PC-9 (cell line): ENCODE measurements at regions not wholly inside any gene's neighbourhood (a gene's known extent, or its start where the extent isn't known, plus 50 kb on each side); places are given as distances from the start of the nearest gene placed in this dataset.

Experiments used
- BruUV-seq: library from RNA; stranded (reverse); fragments of 400-500 nt; replicated peaks from 2 replicates; lab custom pipeline; 2021; lab: Mats Ljungman, UMichigan
- CTCF ChIA-PET: fragments of 300-600 bp; sonication (Branson Sonifier 250); formaldehyde crosslinking; loops from one replicate; lab custom pipeline; 2022; ENCODE audit warnings: antibody characterized with exemption; lab: Charles Lee
- POLR2A ChIA-PET: fragments of 300-600 bp; sonication (Branson Sonifier 250); formaldehyde crosslinking; loops from one replicate; lab custom pipeline; 2022; ENCODE audit warnings: antibody characterized with exemption; ENCODE audit not compliant: unreplicated experiment; lab: Charles Lee
- DNase-seq, 2 experiments: peaks; one replicate each; pipeline versions ENCODE4 v3.0.0 to v3.0.0-alpha.2; 2015 to 2022; ENCODE audit warnings: mixed read lengths in 1 of 2
- H2AFZ ChIP-seq: fragments of 200-600 bp; sonication (generic); 2 replicates; pipeline ENCODE4 v1.8.1; 2017; ENCODE audit warnings: antibody characterized with exemption
- H3F3A ChIP-seq: fragments of 200-600 bp; sonication (generic); 2 replicates; pipeline ENCODE4 v1.8.1; 2017; ENCODE audit warnings: antibody characterized with exemption, mild to moderate bottlenecking, low read depth; ENCODE audit not compliant: insufficient read depth
- H3K27ac ChIP-seq: fragments of 200-600 bp; sonication (generic); 2 replicates; pipeline ENCODE4 v1.6.1; 2016; ENCODE audit warnings: mixed run types
- H3K27me3 ChIP-seq: fragments of 200-600 bp; sonication (generic); 2 replicates; pipeline ENCODE4 v1.6.1; 2016; ENCODE audit warnings: low read depth, mixed run types; ENCODE audit not compliant: insufficient read depth
- H3K36me3 ChIP-seq: fragments of 200-600 bp; sonication (generic); 2 replicates; pipeline ENCODE4 v1.6.1; 2016; ENCODE audit warnings: low read depth, mixed run types
- H3K4me1 ChIP-seq: fragments of 200-600 bp; sonication (generic); replicated peaks from 2 replicates; pipeline ENCODE4 v1.6.1; 2016; ENCODE audit warnings: mixed run types; ENCODE audit not compliant: insufficient read depth
- H3K4me2 ChIP-seq: fragments of 200-600 bp; sonication (generic); 2 replicates; pipeline ENCODE4 v1.6.1; 2017; ENCODE audit warnings: mixed run types
- H3K4me3 ChIP-seq: fragments of 200-600 bp; sonication (generic); 2 replicates; pipeline ENCODE4 v1.6.1; 2016; ENCODE audit warnings: mixed run types
- H3K79me2 ChIP-seq: fragments of 200-600 bp; sonication (generic); 2 replicates; pipeline ENCODE4 v1.6.1; 2017; ENCODE audit warnings: low read depth, mixed run types
- H3K9me2 ChIP-seq: fragments of 200-600 bp; sonication (generic); 2 replicates; pipeline ENCODE4 v1.8.1; 2017; ENCODE audit warnings: mild to moderate bottlenecking; ENCODE audit not compliant: insufficient read depth
- H3K9me3 ChIP-seq: fragments of 200-600 bp; sonication (generic); 2 replicates; pipeline ENCODE4 v1.8.1; 2016; ENCODE audit warnings: low read depth; ENCODE audit not compliant: insufficient read depth
- H4K20me1 ChIP-seq: fragments of 200-600 bp; sonication (generic); 2 replicates; pipeline ENCODE4 v1.8.1; 2017; ENCODE audit not compliant: insufficient read depth
- CTCF ChIP-seq: fragments of 200-600 bp; sonication (generic); conservative IDR thresholded peaks from 2 replicates; pipeline ENCODE4 v1.6.1; 2017; ENCODE audit warnings: mixed run types, antibody characterized with exemption, mild to moderate bottlenecking, moderate library complexity
- EZH2 ChIP-seq: fragments of 200-600 bp; sonication (generic); IDR thresholded peaks from 2 replicates; pipeline ENCODE4 v1.8.0; 2017; ENCODE audit warnings: antibody characterized with exemption, low read depth
- intact Hi-C: fragments of 100-400 bp; cut with micrococcal nuclease; formaldehyde crosslinking; loops from one replicate; pipeline ENCODE4 v1.10.0; 2022; ENCODE audit not compliant: unreplicated experiment

GRCh38 chr3:45283471-45283870 lies 57.4 kb upstream of the TMEM158 start:
- Histone ChIP-seq H3K79me2 (no peaks in the 10 kb centered on the region), H3K9me2 (no peaks in the 10 kb centered on the region), H3K9me3 (no peaks in the 10 kb centered on the region; the same call in none of the 2 replicates), H3K4me1 (no peaks in the 10 kb centered on the region), H3F3A (no peaks in the 10 kb centered on the region), H3K4me3 (no peak overlapping the region), H3K27me3 (no peaks in the 10 kb centered on the region), H2AFZ (no peak overlapping the region), H3K36me3 (no peaks in the 10 kb centered on the region), H3K27ac (no peak overlapping the region), H4K20me1 (no peaks in the 10 kb centered on the region), H3K4me2 (no peak overlapping the region)
- ChIA-PET CTCF (no interaction called here), POLR2A (no interaction called here)
- BruUV-seq = no TSS peak
- DNase-seq = no peak
- TF ChIP-seq CTCF (no peak), EZH2 (no peak)
- intact Hi-C loops = no loop called here

- CTCF ChIA-PET = no interaction called here
- no peaks in the 10 kb centered on the region for H3K4me1 ChIP-seq
- no peaks in the 10 kb centered on the region for H3K79me2 ChIP-seq
- no TSS peak for BruUV-seq
- H3K27me3 ChIP-seq = peaks cover 23% of the 10 kb centered on the region
- POLR2A ChIA-PET = no interaction called here
- H3K27ac ChIP-seq = no peak overlapping the region
- H3K9me2 ChIP-seq = no peaks in the 10 kb centered on the region
- H4K20me1 ChIP-seq = no peaks in the 10 kb centered on the region
- no peaks in the 10 kb centered on the region for H3K36me3 ChIP-seq
- H3K9me3 ChIP-seq = no peaks in the 10 kb centered on the region; the same call in 1 of the 2 replicates
- H3F3A ChIP-seq = no peaks in the 10 kb centered on the region
- H3K4me3 ChIP-seq = no peak overlapping the region
- H2AFZ ChIP-seq = no peak overlapping the region
- TF ChIP-seq CTCF = no peak
- no peak for TF ChIP-seq EZH2
- H3K4me2 ChIP-seq = no peak overlapping the region
- intact Hi-C loops = no loop called here
- no peak for DNase-seq
Observed at GRCh38 chr3:45297331-45297730, 71.2 kb upstream of the TMEM158 start.

GRCh38 chr3:45302470-45302869 lies 76.4 kb upstream of the TMEM158 start:
- no peak overlapping the region for H3K27ac ChIP-seq

More at GRCh38 chr3:45302470-45302869, 76.4 kb upstream of the TMEM158 start:
- no peaks in the 10 kb centered on the region for H3K36me3 ChIP-seq
- intact Hi-C loops = no loop called here
- H3K79me2 ChIP-seq = no peaks in the 10 kb centered on the region
- H4K20me1 ChIP-seq = no peaks in the 10 kb centered on the region
- ChIA-PET CTCF (no interaction called here), POLR2A (no interaction called here)
- H3K4me2 ChIP-seq = no peak overlapping the region
- H3K4me3 ChIP-seq = no peak overlapping the region
- H3K27me3 ChIP-seq = peaks cover 21% of the 10 kb centered on the region
- TF ChIP-seq EZH2 = no peak
- no peak for TF ChIP-seq CTCF
- H3F3A ChIP-seq = no peaks in the 10 kb centered on the region
- H3K4me1 ChIP-seq = no peaks in the 10 kb centered on the region
- H3K9me3 ChIP-seq = no peaks in the 10 kb centered on the region; the same call in 1 of the 2 replicates
- H3K9me2 ChIP-seq = no peaks in the 10 kb centered on the region
- H2AFZ ChIP-seq = no peak overlapping the region
- BruUV-seq = no TSS peak
- no peak for DNase-seq
